Retinal pigment epithelial cell (primary cell): ENCODE measurements at regions not wholly inside any gene's neighbourhood (a gene's known extent, or its start where the extent isn't known, plus 50 kb on each side); places are given as distances from the start of the nearest gene placed in this dataset.

Experiments used
- DNase-seq: peaks from one replicate; pipeline ENCODE4 v3.0.0-alpha.2; 2010; ENCODE audit warnings: low read depth
- H3K4me3 ChIP-seq: 2 replicates; pipeline ENCODE4 v1.5.1; 2011; ENCODE audit warnings: mild to moderate bottlenecking, low read length, control low read depth, moderate library complexity
- TF ChIP-seq, protein P1 (sequence below): conservative IDR thresholded peaks from 2 replicates; pipeline ENCODE4 v1.5.1; 2011; ENCODE audit warnings: low read depth, low read length, control low read depth, inconsistent platforms

DNA sequence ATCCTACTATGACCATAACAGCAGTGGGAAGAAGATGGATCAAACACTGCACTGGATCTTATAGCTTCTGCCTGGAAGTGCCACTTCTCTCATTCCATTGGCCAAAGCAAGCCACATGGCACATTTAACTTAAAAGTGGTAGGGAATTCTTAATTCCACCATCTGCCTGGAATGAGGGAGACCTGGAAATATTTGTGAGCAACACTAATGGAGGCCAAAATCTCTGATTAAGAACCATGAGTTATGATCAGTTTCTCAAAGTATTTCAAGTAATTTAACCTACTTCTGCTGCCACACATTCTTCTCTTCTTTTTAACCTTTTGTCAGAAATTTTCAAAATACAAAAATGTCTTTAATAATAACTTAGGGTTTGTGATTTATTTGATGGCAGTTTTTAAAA lies 154.0 kb upstream of the C1orf87 start:
- no peak for DNase-seq
- H3K4me3 ChIP-seq: no peak overlapping the region
- TF ChIP-seq, protein P1, sequence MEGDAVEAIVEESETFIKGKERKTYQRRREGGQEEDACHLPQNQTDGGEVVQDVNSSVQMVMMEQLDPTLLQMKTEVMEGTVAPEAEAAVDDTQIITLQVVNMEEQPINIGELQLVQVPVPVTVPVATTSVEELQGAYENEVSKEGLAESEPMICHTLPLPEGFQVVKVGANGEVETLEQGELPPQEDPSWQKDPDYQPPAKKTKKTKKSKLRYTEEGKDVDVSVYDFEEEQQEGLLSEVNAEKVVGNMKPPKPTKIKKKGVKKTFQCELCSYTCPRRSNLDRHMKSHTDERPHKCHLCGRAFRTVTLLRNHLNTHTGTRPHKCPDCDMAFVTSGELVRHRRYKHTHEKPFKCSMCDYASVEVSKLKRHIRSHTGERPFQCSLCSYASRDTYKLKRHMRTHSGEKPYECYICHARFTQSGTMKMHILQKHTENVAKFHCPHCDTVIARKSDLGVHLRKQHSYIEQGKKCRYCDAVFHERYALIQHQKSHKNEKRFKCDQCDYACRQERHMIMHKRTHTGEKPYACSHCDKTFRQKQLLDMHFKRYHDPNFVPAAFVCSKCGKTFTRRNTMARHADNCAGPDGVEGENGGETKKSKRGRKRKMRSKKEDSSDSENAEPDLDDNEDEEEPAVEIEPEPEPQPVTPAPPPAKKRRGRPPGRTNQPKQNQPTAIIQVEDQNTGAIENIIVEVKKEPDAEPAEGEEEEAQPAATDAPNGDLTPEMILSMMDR: no peak

GRCh38 chr1:60225486-60225885 lies 151.9 kb upstream of the C1orf87 start:
- DNase-seq: no peak
- H3K4me3 ChIP-seq: no peak overlapping the region
- TF ChIP-seq, protein P1: no peak

- TF ChIP-seq, protein P1: no peak
- DNase-seq: no peak
- H3K4me3 ChIP-seq: no peak overlapping the region
Observed at GRCh38 chr1:60224523-60224922, 151.0 kb upstream of the C1orf87 start.

- TF ChIP-seq, protein P1: no peak
- no peak for DNase-seq
- no peak overlapping the region for H3K4me3 ChIP-seq
Observed at GRCh38 chr1:60223158-60223557, 149.6 kb upstream of the C1orf87 start.

DNA sequence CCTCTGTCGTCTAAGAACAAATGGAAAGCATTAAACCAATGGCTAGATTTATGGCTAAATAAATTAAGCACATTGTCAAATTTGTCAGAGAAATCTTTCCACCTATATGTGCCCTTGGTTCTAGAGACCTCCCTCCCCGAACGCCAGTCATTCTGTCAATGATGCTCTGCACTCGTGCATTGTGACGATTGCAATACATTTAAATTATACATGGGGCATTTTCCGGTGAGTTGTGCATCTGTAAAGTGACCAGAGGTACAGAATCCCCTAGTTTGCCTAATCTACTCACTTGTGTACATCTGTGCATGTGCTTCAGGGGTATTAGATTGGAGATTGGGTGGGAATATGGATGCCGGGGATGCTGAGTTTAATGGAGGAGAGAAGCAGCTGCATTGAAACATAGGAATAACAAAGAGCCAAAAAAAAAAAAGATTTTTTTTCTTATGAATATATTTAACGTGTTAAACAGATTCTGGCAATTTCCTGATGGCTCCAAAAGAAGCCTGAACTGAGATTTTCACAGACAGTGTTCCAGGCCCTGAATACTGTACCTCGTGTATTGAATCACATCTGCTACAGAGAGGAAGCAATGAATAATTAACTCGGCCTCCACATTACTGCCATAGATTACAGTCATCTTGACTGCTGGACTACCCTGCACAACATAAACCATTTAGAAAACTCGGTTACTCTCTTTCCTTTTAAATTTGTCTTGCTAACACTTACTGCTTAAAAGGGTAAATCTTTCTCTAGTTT lies 149.0 kb upstream of the C1orf87 start:
- H3K4me3 ChIP-seq: no peak overlapping the region
- TF ChIP-seq, protein P1: no peak
- no peak for DNase-seq

GRCh38 chr1:60213253-60213652 lies 139.7 kb upstream of the C1orf87 start:
- DNase-seq: no peak
- TF ChIP-seq, protein P1: no peak
- H3K4me3 ChIP-seq: no peak overlapping the region

DNA sequence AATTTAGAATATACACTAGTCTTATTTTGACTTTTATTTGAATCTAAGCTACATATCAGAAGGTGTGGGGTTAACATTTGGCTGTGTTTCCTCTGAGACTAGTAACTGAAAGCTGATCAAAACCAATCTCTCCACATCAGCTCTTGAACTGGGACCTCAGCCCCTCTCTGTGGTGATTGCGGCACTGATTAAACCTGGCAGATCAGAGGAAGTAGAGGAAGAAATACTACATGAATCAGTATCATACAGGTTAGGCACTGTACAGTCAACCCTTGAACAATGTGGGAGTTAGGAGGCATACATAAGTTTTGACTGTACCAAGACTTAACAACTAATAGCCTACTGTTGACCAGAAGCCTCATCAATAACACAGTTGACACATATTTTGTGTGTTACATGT lies 122.5 kb upstream of the C1orf87 start:
- TF ChIP-seq, protein P1: no peak
- no peak overlapping the region for H3K4me3 ChIP-seq
- DNase-seq: no peak
